ENCODE measurements at regions not wholly inside any gene's neighbourhood (a gene's known extent, or its start where the extent isn't known, plus 50 kb on each side); places are given as distances from the start of the nearest gene placed in this dataset.

GRCh38 chr9:1939926-1940368 lies 75.2 kb upstream of the SMARCA2 start:
- TF ChIP-seq POLR2A (IDR thresholded peaks at IDR 0.05): no peak
- peak in 2 of 5 experiments; percentile 30 to 50 for TF ChIP-seq CTCF (IDR thresholded peaks at IDR 0.05 in 4 of 5, conservative IDR thresholded peaks at IDR 0.05 in 1 of 5)
